ENCODE measurements at regions not wholly inside any gene's neighbourhood (a gene's known extent, or its start where the extent isn't known, plus 50 kb on each side); places are given as distances from the start of the nearest gene placed in this dataset.

- TF ChIP-seq CTCF (IDR thresholded peaks at IDR 0.05) (no peak), EP300 (IDR thresholded peaks at IDR 0.05) (no peak), POLR2AphosphoS5 (IDR thresholded peaks at IDR 0.05) (no peak), POLR2A (IDR thresholded peaks at IDR 0.05) (no peak)
Observed at GRCh38 chr4:72712997-72713396, 144.0 kb upstream of the ADAMTS3 start.

Data from sigmoid colon (tissue), 4 donors.